ENCODE measurements at regions not wholly inside any gene's neighbourhood (a gene's known extent, or its start where the extent isn't known, plus 50 kb on each side); places are given as distances from the start of the nearest gene placed in this dataset.

DNA sequence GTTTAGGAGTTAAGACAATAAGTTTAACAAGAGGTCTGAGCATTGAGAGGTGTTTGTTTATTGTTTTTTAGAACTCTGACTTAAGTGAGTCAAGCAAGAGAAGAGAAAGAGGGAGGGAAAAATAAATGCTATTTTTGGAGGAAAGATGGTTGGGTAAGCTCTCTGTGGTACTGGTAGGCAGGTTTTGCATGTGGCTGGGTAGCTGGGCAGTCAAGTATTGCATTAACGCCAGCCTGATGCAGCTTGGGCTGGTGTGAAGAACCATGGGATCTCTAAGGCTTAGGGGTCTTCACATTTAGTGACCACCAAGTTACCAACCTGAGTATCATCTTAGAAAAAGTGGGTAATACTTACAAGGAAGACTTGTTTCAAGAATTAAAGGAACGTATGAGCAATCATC, 534.5 kb upstream of the SEMA6D start:
- TF ChIP-seq CTCF (IDR thresholded peaks at IDR 0.05) (no peak), POLR2A (IDR thresholded peaks at IDR 0.05) (no peak)

Measured in adrenal gland (tissue), 5 donors.